ENCODE measurements at regions not wholly inside any gene's neighbourhood (a gene's known extent, or its start where the extent isn't known, plus 50 kb on each side); places are given as distances from the start of the nearest gene placed in this dataset.
A peak's percentile ranks its signal among the peaks of the same experiment; 100 is the strongest.
"Not testable (repeated sequence)": the region's sequence is repeated elsewhere in the genome, so short reads cannot be mapped to it uniquely, and the experiment has no call there.

DNA sequence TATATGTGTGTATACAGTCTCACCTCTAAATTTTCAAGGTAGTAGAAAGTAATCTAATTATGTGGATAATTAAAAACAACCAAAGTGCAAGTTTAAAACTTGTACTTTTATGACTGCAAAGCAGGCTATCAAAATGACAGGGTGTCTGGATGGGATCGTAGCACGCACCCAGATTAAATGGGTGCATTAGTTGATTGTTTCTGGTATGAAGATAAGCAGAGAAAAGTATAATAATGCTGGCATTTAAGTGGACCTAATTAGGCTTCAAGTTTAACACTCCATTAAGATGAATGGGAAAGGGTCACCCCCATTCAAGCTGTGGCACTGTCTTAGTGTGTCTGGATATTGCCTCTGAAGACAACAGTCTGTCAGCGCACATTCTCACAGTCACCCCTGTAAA lies 124.6 kb upstream of the ZEB2 start:
- DNase-seq (ENCODE audit: low spot score), result peak; percentile 17

DNA sequence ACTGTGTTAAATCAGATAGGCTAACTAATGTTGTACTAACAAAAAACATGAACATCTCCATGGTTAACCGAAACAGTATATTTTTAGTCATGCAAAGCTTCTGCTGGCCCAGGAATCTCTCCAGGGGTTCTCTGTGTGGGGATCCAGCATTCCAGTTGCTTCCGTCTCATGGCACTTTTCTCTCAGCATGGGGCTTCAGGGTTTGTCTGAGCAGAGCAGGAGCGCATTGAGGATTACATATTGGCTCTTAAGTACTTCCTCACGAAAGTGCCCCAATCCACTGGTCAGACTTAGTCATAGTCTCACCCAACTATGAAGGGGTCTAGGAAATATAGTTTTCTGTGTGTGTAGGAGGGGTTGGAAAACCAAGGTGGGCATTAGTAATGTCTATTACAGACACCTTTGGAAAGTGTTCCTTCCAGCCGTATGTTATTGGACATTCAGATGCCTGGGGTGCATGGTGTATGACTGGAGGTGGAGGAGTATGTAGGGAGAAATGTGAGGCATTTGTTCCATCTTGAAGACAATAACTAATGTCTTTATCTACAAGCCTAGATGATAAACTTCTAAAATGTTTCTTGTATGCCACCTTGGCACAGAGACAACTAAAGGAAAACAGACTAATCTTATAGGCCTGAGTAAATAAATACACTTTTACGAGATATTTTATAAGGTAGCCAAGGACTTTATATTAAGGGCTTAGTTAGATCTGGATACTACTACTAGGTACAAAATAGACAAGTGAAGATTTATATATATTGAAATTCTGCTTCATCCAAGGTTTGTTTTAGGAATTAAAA lies 123.8 kb upstream of the ZEB2 start:
- no peak for DNase-seq (ENCODE audit: low spot score)

DNA sequence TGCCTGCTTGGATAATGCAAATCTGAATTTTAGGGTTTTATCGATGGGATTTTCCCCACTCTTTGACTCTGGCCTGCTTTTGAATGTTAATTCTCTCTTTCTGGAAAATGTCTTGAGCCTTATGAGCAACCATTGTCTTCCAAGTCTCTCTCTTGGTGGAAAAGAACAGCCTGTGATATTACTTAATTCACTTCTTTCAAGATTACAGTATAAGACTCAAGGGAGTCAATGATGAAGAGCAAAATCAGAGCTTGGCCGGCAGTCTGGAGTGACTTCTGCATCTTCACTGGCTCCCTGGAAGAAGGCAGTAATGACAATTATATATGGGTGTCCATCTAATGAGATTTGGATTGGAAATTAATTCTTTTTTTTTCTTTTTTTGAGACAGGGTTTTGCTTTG lies 122.9 kb upstream of the ZEB2 start:
- DNase-seq (ENCODE audit: low spot score), result no peak

DNA sequence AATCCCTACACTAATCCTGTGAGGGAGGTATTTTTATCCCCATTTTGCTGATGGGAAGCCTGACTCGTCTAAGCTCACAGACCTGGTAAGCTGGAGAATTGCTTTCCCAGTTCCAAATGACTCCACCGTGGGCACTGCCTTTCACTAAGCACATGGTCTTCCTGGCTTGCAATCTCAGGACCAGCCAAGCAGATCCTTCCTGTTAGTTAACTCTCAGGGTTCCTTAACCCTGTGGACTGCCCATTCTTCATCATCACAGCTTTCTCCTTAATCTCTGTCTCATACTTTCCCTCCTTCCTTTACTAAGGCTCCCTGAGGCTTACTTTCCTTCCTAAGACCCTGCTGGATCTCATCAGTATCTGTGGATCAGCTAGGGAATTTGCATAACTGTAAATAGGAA lies 122.2 kb upstream of the ZEB2 start:
- no peak for DNase-seq (ENCODE audit: low spot score)

DNA sequence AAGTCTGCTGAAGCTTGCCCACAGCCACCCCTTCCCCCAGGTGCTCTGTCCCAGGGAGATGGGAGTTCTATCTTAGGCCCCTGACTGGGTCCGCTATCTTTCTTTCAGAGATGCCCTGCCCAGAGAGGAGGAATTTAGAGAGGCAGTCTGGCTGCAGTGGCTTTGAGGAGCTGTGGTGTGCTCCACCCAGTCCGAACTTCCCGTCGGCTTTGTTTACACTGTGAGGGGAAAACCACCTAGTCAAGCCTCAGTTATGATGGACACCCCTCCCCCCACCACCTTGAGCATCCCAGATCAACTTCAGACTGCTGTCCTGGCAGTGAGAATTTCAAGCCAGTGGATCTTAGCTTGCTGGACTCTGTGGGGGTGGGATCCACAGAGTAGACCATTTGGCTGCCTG lies 118.3 kb upstream of the ZEB2 start:
- not testable (repeated sequence) for DNase-seq (ENCODE audit: low spot score)

DNA sequence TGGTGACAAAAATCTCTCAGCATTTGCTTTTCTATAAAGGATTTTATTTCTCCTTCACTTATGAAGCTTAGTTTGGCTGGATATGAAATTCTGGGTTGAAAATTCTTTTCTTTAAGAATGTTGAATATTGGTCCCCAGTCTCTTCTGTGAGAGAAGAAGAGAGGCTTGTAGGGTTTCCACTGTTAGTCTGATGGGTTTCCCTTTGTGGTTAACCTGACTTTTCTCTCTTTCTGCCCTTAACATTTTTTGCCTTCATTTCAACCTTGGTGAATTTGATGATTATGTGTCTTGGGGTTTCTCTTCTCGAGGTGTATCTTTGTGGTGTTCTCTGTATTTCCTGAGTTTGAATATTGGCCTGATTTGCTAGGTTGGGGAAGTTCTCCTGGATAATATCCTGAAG lies 116.9 kb upstream of the ZEB2 start:
- DNase-seq (ENCODE audit: low spot score), result not testable (repeated sequence)

DNA sequence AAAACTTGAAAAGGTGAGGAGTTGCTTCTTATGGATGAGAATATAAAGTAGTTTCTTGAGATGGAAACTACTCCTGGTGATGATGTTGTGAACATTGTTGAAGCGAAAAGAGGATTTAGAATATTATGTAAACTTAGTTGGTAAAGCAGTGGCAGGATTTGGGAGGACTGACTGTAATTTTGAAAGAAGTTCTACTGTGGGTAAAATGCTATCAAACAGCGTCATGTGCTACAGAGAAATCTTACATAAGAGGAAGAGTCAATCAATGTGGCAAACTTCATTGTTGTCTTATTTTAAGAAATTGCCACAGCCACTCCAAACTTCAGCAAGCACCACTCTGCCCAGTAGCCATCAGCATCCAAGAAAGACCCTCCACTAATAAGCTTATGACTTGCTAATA lies 112.9 kb upstream of the ZEB2 start:
- DNase-seq (ENCODE audit: low spot score), result no peak

DNA sequence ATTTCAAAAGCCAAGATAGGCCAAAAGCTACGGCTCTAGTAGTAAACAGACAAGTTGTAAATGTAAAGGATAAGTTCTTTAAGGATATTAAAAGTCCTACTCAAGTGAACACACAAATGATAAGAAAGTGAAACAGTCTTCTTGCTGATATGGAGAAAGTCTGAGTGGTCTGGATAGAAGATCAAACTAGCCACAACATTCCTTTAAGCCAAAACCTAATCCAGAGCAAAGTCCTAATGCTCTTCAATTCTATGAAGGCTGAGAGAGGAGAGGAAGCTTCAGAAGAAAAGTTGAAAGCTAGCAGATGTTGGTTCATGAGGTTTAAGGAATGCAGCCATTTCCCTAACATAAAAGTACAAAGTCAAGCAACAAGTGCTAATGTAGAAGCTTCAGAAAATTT lies 111.7 kb upstream of the ZEB2 start:
- DNase-seq (ENCODE audit: low spot score), result no peak

DNA sequence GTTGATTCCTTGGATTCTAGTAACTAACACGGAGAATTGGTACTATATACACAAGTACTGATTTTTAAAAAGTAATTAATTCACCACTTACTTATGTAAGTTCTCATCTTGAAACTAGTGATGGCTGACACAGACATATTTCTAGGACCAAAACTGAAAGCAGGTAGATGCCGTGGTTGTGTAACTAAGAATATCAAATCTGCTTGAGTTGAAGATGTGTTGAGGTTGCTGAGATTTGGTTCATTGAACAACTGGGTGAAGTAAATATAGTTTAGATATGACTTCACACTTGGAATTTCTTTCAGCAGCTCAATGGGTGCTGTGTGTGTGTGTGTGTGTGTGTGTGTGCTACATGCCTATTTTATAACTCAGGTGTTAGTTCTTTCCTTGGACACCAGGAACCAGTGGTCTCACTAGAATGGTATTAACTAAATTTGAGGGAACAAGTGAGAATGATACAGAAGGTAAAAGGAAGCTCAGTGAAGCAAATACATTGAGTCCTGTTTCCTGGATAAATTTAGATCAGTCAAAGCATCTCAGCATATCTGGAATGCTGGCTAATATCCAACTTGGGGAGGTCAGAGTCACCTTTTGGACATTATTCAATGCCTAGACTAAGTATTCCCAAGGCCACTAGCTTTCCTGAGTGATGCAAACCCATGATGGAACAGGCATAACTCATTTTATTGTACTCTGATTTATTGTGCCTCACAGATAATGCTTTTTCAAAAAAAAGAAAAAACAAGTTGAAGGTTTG lies 110.7 kb upstream of the ZEB2 start:
- no peak for DNase-seq (ENCODE audit: low spot score)

DNA sequence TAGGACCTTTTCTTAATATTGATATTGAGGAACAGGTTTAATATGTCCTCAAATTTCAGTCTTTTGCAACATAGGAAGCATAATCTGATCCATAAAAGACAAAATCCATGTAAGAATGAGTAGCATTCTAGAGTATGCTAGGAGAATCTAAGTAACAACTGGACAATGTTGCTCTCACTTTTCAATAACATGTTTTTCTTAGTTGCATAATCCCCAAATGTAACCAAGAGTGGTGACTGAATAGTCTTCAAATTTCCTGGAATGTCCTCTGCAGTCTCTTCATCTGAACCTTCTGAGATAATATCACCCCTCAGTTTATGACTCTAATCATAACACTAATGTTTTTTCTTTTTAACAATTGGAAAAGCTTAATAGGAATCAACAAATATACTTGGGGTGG lies 110.0 kb upstream of the ZEB2 start:
- DNase-seq (ENCODE audit: low spot score), result no peak

DNA sequence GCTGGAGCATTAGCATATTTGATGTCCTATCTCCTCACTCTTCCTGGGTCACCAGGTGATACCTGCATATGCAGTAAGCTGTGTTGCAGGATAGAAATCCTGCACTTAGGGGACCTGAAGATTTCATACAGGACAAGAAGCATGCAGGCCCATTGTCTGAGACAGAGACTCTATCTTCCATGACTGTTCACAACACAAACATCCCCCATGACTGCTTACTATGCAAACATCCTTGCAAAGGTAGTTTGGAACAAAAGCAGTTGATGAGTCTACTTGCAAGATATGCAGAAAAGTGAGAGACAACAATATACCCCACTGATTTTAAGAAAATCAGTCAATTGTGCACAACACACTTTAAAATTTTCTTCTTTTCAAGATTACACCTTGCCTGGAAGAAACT lies 108.6 kb upstream of the ZEB2 start:
- no peak for DNase-seq (ENCODE audit: low spot score)

DNA sequence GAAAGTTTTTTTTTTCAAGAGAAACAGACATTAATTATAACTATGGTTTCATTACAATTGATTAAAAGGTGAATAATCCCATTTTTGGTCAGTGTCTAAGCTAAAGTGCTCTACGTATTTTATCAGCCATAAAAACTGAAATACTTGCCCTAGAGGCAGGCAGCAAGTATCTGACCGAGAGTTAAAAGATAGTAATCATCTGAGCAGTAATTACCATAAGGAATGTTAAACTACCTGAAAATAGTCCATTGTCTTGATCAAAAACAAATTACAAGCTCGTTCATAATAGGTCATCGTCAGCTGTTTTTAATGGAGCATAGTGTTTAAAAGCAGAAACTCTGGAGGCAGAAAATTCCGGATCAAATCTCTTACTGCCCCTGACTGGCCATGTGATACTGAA lies 105.7 kb upstream of the ZEB2 start:
- DNase-seq (ENCODE audit: low spot score), result no peak

DNA sequence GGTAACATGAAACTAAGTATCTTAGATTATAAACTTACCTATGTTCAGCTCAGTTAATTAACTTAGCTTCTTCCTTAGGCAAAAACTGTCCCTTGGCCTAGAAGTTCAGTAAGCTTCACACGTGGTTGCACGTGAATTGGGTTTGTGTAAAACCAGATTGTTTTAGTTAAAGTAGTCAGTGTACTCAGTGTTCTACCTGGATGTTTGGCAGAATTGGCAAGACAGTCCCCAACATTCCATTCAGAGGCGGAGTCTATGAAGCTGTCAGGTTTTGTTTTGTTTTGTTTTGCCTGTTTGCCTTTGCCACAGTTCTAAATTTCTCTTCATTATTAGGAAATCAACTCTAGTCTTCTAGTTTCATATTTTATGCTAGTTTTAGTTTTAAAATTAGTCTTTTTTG lies 105.3 kb upstream of the ZEB2 start:
- no peak for DNase-seq (ENCODE audit: low spot score)

DNA sequence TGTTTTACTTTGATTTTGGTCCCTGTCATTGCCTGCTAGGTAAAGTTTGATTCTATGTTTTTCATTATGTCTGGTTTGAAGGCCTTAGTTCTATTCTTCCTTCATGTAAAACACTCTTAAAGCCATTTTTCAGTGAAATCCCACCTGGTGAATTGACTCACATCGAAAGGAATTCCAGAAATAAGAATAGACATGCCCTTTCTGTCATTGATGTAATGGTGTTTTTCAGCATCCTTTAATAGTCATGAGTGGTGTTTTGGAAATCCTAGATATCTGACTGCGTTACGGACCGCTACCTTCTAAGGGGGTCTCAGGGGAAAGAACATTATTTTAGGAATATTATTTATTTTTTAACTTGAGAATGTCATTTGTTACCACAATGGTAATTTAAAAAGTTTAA lies 104.5 kb upstream of the ZEB2 start:
- DNase-seq (ENCODE audit: low spot score), result no peak

DNA sequence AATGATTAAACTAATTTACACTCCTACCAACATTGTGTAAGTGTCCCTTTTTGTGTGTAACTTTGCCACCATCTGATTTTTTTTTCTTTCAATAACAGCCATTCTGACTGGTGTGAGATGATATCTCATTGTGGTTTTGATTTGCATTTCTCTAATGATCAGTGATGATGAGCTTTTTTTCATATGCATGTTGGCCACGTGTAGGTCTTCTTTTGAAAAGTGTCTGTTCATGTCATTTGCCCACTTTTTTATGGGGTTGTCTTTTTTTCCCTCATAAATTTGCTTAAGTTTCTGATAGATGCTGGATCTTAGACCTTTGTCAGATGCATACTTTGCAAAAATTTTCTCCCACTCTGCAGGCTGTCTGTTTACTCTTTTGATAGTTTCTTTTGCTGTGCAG lies 102.5 kb upstream of the ZEB2 start:
- not testable (repeated sequence) for DNase-seq (ENCODE audit: low spot score)

DNA sequence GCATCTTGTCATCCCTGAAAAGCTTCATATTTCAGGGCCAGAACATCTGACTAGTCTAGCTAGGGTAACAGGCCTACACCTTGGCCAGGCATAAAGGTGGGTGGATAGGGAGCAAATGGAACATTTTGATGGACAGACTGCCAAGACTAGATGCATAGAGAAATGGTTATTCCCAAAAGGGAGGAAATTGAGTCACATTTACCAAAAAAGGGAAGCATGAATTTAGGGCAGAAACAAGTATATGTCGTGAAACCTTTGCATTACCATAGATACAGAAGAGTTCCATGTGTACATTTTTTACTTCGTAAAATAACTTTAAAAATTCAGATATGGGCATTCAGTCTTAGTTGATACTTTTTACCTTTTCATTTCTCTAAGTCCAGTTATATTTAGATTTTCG lies 101.3 kb upstream of the ZEB2 start:
- no peak for DNase-seq (ENCODE audit: low spot score)

DNA sequence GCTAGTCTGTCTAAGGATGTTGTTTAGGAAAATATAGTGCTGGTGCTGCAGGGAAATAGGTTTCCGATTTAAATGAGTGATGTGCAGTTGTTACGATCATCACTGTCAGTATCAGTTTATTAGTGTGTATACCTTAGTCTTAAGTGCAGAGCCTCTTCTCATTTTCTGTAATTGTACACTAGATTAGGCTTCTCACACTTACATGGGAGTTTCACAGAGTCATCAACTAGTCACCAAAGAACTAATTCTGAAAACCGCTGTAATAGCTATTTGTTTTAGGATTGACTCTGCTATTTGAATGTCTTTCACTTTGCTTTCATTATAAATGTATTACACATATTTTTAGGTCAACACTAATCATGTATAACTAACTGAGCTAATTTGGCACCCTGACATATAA lies 99.8 kb upstream of the ZEB2 start:
- no peak for DNase-seq (ENCODE audit: low spot score)

DNA sequence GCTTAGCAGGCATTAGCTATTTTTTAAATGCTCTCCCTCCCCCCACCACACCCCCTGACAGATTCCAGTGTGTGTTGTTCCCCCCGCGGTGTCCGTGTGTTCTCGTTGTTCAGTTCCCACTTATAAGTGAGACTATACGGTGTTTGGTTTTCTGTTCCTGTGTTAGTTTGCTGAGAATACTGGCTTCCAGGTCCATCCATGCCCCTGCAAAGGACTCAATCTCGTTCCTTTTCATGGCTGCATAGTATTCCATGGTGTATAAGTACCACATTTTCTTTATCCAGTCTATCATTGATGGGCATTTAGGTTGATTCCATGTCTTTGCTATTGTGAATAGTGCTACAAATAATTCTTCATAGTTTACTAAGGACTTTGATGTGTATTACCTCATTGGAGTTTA lies 97.3 kb upstream of the ZEB2 start:
- DNase-seq (ENCODE audit: low spot score), result not testable (repeated sequence)

DNA sequence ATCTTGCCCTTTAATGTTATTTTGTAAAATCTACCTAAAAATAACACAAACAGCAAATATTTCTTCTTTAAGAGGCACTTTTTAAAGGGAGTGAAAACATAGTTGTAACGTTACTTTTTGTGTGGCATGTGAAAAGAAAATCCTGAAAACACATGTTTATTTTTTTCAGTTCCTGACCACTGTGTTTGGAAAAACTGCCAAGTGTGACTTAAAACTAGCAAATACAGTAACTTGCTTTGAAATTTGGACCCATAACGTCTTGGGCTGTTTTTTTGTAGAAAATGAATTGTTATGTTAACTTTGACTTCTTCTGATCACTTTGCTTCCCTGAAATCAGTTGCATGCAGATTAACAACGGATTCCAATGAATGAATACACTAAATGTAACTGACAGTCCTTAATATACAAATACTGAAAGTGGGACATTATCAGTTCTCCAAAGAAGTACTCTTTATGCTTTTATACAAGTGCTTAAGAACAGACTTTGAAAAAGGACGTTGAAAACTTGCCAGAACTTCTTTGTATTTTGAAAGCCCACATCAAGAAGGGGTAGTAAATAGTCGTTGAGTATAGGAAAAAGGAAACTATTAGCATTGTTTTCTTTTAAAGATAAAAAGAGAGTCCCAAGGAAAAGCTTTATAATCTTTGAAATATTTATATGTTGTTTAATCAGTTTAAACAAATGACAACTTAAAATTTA lies 96.1 kb upstream of the ZEB2 start:
- DNase-seq (ENCODE audit: low spot score), result no peak

DNA sequence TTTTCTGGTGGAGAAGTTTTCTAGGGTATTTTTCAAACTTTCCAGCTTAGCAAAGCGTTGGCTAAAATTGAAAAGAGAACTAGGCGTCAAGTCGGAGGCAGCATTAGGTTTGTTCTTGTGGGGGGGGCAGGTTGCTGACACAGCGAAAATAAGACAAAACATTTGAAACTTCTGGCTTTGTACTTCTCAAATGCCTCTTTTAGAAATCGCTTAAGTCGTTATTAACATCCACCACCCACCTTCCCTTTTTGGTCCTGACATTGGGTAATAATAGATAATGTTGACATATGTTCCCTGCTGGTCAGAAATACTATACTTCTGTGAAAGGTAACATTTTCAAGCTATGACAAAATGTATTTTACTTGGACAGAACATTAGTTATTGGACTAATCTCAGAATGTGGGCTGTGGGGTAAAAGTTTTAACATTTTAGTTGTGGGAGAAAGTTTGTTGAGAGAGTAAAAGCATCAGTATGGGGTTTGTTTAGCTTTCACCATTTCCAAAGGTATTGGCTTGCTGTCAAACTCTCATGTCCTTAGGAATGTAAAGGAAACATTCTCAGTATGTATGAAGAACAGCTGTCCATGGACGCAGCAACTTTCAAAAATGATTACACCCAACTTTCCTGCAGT lies 88.1 kb upstream of the ZEB2 start:
- no peak for DNase-seq (ENCODE audit: low spot score)

DNA sequence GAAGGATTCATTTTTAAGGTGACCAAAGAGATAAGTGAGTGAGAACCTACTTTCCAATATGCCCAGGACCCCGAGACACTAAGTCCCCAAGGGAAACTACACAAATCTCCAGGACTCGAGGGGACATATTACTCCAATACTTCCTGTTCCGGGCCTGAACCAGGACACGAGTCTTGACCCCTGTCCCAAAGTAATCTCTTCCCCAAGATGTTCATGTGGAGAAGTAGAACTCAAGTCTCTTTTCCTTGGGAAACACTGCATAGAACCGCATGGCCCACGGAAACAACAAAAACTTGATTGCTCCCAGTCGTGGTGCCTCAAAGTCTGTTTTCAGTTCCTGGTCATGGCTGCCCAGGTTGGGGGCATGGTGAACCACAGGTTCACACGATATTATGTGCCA lies 87.2 kb upstream of the ZEB2 start:
- no peak for DNase-seq (ENCODE audit: low spot score)

DNA sequence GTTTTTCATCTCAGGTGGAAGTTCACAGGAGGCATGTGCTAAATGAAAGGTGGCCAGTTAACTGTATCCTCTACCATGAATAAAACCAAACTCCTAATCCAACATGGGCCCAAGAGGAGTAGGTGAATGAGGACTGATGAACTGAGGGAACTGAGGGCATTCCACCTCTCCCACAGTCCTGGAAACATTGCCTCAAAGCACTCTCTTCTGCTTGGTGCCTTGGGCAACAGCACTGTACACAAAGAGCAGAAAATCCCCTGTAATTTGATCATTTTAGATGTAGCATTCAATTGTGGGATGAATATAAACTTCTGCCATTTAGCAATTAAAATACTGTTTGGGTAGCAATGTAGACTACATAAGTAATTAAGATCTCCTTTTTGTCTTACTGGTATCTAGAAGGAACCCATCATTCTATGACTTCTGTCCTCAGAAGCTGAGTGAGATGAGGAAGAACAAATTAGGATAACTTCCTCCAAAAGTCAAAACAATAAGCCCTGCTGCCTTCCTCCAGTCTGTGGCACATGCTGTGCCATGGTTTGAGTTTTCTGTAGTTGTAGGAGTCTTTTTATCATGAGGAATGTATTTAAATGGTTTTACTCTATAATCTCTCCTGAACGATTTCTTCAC lies 86.7 kb upstream of the ZEB2 start:
- DNase-seq (ENCODE audit: low spot score), result no peak

Data from SK-N-DZ (cell line).